GM18861 (cell line): ENCODE measurements at regions not wholly inside any gene's neighbourhood (a gene's known extent, or its start where the extent isn't known, plus 50 kb on each side); places are given as distances from the start of the nearest gene placed in this dataset.

ENCODE experiments used
- ATAC-seq: cut with Tn5 transposase; IDR thresholded peaks from one replicate; pipeline ENCODE4 v1.9.1; 2021; ENCODE audit not compliant: unreplicated experiment

DNA sequence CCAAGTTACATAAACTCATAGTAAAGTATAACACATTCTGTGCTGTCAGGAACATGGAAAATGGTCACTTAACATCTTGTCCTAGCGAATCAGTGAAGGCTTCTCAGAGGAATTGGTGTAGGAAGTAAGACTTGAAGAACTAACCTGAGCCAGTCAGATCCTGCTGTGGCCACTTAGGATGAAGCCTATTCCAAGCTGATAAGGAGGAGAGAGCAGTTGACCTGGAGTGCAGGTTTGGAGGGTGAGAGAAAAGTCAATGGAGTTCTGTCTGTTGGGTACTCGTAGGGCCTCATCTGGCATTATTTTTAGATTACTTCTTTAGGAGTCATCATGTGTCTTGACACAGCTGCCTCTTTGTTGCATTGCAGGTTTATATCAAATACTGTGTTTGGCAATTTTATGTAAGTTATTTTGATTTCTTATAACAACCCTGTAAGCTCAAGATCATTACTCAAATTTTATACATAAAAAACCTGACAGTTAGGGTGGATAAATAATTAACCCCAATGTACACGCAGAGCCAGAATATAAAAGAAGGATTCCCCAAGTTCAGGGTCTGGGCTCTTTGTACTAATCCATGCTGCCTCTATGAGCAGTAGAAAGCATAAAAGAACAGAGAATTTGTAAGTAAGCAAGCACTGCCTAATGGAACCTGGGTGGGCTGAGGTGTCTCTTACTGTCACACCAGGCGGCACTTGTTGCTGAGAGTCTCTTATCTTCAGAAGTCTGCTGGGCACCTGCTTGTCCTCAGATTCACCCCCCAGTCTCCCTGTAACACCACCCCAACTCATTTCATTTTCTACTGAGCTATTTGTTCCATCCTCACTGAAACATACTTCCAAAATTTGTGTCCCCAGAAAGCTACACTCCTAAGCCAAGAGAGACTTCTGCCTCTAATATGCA lies 252.1 kb upstream of the NT5C1B start:
- ATAC-seq: no peak

DNA sequence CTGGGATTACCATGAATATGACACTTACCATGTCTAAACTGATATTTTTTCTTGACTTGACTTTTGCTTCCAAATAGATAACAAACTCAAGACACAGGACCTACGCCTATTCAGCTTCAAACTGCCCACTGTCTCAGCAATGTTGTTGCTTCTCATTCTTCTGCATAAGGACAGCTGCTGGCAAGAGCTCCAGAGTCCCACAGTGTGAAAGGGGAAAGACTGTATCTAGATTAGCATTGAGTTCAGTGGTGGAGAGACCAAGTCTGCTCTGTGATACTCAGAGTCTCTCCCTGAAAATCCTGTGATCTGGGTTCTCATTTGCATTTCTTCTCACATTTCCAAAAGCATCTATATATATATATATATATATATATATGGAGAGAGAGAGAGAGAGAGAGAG lies 247.9 kb upstream of the NT5C1B start:
- no peak for ATAC-seq

DNA sequence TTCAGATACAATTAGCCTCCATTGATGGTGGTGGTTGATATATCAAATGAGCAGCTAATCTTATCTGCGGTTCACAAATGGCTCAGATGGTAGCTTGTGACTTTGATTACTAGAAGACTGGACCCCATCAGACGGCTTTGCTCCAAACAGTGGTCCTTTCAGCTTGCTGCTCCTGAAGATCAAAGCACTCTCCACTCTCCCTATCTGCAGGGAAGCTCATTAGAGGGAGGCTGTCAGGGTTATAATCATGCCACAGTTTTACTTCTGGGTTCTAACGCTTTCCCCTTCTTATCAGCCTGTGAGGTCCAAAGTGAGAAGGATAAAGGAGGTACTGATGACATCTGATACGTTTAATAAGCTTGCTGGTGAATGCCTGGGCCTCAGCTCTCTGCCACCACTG lies 247.1 kb upstream of the NT5C1B start:
- no peak for ATAC-seq

DNA sequence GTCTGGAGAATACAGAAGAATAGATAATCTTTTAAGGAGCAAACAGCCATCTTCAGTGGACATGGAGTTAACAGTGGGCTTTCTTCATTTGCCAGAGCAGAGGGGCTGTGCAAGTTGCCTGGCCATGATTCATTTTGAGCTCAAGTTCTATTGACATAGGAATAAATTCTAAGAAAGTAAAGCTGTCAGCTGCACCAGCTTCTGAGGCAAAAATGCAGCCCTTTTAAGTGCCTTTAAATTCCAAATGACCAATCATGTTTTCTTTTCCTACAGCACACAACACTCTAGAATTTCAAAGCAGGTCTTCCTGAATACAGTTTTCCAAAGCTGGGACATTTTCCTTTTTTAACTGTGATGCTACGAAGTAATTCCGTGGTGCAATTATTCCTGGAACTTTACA lies 246.4 kb upstream of the NT5C1B start:
- no peak for ATAC-seq

DNA sequence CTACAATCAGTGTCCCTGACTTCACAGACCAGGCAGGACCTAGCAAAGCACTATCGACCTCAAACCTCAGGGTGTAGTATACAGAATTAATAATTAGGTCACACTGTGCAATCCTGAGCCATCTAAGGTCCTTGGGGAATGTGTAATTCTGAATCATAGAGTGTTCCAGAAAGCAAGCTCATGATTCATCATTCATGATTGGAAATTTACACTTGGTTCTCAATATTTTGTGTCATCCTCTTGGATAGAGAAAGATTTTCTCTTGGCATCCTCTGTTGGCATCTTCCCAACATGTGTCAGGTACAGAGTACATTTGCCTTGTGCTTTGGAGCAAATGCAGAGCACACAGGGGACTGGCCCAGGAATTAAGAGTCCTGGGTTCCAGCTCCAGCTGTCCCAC lies 245.0 kb upstream of the NT5C1B start:
- ATAC-seq: no peak

DNA sequence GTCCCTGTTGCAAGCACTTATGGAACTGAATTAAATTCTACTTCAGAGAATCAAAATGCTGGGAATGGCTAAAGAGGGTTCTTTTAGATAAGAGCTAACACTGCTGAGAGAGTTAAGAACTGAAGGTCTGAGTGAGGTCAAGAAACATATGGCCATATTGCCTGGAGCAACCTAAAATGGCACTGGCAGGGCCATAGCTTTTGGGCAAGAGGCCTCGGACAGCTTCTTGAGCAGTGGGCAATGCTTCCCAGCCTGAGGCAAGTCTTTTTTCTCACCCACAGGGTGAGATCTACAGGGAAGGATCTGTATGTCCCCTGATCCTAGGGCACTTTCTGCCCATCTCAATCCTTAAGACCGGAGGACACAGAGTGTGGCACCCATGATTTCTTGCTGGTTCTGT lies 244.6 kb upstream of the NT5C1B start:
- no peak for ATAC-seq

DNA sequence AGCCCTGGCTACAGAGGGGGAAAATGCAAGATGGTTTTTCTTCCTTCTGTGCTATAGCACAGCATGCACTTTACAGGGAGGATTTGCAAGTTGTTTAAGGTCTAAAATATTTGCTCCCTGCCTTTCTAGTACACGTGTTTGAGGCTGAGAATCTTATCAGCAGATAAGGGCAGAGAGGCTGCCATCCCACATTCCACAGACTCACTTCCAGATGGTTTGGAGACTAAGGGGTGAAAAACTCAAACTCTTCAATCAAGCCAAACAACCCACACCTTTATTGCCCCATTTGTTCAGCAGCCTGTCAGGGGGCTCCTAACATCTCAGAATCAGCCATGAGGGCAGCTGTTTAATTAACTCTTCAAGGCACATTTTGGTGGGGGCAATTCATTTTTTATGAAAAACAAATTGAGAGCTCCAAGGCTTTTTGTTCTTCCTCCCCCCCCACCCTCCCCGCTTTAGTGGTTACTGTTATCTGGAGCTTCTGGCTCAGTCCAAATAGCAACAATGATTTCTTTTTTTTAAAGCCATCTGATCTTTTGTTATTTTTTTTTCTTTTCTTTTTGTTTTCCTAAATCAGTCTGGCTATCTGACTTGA lies 242.6 kb upstream of the NT5C1B start:
- no peak for ATAC-seq

DNA sequence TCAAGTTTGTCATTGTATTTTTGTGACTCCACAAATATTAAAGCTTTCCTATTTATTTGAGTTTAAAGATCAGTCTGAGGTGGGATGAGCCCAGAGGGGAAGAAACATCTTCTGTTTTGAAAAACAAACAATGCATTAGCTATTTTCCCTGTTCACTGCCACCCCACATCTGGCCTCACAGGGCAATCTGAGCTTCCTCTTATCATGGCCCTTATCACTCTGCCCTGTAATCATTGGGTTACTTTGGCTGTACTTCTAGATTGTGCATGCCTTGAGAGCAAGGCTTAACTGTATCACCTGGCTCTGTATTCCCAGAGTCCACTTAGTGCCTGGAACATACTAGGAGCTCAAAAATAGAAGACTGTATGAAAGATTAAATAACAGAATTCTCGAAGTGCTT lies 241.6 kb upstream of the NT5C1B start:
- ATAC-seq: no peak

DNA sequence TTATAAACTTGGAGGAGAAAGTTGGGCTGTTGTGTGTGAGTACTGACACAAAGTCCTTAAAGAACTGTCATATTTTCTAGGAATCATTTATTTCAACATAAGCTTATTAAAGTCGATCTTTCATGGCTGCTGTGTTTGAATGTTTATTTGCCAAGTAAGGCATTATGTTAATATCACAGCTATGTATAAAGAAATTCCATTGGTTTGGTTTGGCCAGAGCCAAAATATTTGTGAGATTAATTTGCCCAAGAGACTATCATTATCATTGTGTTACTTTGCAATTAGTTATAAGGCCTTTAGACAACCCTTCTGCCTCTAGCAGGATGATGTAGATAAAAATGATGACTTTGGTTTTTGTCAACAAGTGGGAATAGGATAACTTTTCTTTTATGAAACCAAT lies 240.6 kb upstream of the NT5C1B start:
- ATAC-seq: no peak

DNA sequence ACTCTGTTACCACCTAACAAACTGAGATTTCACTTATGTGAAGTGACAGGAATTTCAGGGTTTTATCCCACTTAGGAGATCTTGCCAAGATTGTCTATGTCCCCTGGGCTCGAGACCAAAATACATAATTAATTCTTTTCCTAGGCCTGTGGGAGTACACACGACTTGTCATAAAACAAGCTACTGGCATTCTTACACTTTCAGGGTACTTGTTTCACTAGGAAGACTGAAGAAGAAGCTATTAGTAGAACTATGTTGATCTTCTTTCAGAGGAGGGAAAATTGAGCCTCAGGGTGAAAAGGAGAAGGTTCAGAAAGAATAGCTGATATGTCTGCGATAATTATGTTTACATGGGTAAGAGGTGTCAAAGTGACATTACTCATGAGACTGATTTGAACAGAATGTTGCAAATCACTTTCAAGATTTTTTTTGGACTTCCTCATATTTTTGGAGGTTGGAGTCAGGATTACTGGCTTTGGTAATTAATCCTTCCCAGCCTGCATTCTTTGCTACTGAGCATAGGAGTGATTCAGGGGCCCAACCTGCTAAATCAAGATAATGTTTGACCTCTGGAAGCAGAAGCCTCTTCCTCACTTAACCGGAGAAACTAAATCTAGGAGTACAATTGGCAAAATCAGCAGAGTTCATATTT lies 240.0 kb upstream of the NT5C1B start:
- ATAC-seq: no peak

DNA sequence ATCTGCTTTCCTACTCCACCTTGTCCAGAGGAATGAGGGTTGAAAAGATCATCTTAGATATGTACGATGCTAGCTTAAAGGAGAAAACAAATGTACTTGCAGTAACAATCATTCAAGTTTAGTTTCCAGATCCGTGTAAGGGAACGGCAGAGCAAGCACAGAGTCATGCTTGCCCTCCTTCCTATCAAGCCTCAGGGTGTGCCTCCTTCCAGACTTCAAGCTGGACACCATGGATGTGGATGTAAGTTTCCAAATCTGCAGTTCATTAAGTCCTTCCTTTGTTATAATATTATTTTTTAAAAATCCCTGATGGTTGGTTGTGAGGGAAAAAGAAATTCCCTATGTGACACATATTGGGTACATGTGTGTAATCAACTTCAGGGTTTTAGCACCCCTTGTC lies 238.9 kb upstream of the NT5C1B start:
- ATAC-seq: no peak

DNA sequence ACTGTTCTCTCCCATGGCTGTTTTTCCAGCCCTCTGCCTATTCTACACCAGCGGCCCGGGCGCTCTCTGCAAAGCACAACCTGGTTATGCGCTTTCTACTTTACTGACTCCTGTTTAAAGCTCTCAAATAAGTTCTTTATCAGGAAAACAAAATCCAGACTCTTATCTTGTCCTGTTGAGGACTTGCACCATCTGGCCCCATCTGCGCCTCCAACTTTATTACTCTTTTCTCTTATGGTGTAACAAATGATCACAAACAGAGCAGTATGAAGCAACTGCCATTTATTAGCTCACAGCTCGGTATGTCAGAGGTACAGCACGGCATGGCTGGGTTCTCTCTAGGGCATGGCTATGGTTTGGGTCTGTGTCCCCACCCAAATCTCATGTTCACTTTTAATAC lies 236.5 kb upstream of the NT5C1B start:
- no peak for ATAC-seq

DNA sequence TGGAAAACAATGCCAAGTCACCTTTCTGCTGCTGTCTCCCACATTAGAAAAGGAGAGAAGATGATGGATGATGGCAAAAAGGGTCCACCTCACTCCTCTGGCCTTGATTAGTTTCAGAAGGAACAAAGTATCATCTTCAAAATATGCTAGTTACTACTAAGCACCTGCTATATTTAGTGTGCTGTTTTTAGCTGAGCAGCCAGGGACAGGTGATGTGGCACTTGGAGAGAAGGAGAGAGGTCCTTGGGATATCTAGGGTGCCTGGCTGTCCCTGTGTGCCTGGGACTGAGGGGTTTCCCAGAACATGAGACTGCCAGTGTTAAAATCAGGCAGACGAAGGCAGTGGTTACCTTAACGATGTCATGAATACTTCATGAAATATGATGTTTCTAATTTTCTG lies 235.5 kb upstream of the NT5C1B start:
- no peak for ATAC-seq

DNA sequence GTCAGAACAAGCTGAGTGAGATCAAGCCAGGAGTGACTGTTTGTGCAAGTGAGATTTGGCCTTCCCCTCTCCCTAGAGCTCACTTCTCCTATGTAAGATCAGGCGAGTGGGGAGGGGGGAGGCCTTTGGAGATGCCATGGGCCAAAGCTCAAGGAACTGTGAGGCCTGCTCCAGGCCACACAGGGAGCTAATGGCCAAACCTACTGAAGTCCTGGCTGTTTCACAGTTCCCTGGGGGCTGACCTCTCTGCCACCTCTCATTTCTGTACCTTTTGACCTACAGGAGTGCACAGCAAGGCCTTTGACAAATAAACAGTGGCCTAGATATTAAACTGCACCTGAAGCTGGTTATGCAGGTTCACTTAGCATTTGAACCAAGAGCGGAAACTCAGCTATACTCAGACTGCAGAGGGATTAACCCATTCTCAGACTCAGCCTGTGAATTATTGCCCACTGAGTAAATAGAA lies 235.0 kb upstream of the NT5C1B start:
- no peak for ATAC-seq

DNA sequence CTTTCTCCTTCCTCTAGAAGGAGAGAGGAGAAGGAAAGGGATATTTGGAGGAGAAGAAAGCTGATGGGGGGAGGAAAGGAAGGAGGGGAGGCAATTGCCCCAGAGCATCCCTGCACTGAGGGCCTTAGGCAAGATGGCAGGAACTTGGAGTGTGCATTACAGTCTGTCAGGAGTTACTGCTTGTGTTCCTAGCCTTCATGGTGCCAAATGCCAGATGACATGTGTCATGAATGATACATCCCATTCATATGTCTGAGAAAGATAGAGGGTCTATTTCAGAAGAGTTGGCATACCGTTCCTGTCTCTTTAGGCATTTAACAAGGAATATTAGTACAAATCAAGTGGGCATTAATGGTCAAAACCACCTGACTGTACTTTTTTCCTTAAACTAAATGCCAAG lies 232.1 kb upstream of the NT5C1B start:
- ATAC-seq: no peak

DNA sequence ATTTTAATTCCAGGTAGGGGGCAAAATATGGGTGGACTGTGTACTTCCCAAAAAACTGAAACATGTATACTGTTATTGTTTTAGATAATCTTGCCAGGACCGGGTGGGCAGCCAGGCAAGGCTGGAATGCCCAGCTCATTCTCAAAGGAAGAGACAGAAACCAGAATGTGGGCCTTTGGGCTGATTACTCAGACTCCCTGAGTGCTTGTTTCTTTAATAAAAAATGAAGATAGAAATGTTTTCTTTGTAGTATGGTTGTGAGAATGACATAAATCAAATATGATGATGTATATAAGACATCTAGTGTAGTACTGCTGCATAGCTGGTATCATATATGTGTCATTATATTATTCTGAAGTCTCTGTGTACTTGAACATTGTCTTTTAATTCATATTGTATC lies 231.6 kb upstream of the NT5C1B start:
- ATAC-seq: no peak

DNA sequence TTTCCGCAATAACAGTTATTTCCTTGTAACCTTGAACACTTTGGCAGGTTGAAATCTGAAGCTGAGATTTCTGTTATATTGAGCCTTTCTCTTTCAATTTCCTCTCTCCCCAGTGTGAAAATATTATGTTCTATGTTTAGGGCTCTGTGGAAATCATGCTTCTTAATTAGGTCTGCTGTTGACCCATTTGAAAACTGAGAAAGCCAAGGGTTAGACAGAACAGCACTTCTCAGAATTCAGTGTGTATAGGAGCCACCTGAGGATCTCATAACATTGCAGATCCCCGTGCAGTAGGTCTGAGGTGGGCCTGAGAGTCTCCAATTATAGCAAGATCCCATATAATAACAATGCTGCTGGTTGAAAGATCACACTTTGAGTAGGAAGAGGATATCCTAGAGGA lies 230.2 kb upstream of the NT5C1B start:
- ATAC-seq: no peak

DNA sequence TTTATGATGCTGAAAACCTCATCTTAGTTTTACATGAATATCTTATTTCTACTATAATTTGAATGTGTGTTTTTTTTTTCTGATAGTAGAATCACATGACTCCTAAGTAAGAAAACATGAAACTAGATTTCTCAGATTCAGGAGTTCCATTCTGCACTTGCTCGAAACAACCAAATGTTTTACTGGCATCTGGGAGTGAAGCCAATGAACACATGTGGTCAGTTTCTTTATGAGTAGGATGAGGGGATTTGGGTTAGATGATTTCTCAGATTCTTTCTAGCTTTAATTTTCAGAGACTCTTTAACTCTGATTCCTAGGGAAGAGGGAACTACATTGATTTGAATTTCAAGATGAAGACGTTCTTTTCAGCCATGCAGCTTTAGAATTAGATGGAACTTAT lies 225.0 kb upstream of the NT5C1B start:
- no peak for ATAC-seq

DNA sequence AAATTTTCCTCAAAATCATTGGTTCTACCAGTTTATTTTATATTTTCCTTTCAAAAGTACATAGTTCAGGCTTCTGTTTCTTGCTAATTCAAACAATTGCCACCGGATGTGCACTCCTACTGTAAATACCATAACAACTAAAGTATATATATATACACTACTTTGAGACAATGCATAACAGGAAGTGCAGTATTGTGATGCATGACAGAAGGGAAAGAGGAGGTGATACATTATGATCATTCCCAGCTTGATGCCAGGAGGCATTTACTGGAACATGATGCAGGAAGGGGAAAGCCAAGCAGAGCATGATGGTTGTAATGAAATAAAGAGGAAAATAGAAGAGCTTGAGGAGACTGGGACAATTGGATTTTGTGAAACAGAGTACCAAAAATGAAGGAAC lies 215.2 kb upstream of the NT5C1B start:
- ATAC-seq: no peak

DNA sequence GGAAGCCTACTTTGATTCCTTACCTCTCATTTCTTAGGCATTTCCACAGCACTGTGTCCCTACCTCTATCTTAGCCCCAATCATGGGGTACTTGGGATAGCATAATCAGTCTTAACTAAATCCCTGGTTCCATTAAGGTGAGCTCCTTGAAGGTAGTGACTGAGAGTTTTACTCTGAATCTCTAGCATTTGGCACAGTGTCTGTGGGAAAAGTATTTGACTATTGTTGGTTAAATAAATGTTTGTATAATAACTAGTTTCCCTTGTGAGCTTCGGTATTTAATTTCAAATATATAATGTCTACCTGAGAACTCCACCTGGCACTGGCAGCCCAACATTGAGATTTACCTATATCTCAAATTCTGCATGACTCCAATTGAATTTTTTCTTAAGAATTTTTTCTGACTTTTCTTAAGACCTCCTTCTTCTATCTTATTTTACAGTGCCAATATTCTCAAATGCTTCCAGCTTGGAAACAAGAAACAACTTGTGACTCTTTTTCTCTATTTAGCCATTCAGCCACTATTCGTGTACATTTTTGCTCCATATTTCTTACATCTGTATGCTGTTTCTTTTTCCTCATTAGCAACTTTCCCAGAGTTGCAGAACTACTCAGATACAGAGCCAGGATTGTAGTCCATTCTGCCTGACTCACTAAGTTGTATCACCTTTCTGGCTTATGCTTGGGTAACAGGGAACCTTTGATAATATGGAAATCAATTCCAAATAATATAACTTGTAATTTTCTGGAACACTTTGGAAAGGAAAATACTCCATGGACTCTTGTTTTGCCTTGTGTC lies 214.0 kb upstream of the NT5C1B start:
- ATAC-seq: no peak

DNA sequence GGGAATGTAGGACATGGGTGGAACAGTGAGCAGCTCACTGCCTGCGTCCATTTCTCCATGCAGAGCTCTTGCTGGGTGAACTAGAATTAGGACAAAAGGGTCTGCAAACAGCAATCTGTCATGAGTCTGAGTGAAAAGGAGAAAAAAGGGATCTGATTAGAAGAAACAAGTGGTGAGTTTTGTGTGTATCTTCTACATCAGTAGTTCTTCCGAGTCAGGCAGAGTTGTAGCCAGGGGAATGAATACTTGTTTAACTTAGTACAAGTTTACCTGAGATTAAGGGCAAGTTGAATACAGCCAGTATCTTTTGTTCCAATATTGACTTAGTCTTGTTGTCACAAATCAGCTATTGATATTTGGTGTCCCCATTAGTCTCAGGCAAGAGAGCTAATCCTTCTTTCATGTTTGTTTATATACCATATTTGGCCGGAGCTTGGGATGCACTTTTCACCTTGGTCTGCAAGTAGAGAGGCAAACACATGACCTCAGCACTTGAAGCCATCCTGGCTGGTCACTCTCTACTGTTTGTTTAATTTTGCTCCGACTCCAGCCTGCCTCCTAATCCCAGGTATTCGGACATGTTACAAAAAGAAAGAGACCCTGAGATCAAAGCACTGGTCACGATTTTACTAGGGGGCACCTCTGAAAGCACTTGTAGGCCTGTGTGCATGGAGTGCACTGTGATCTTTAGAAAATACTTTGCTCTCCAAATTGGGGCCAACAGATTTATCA lies 211.0 kb upstream of the NT5C1B start:
- ATAC-seq: no peak
